Neural crest cell (in vitro differentiated cells): ENCODE measurements at regions not wholly inside any gene's neighbourhood (a gene's known extent, or its start where the extent isn't known, plus 50 kb on each side); places are given as distances from the start of the nearest gene placed in this dataset.
A peak's percentile ranks its signal among the peaks of the same experiment; 100 is the strongest.

Source experiments
- DNase-seq: peaks from one replicate; pipeline ENCODE4 v3.0.0; 2021; ENCODE audit warnings: low read depth, mixed read lengths, low spot score
- H3K27ac Mint-ChIP-seq: one replicate; pipeline ENCODE4 v1.8.0; 2021; ENCODE audit warnings: mild to moderate bottlenecking, mixed read lengths; ENCODE audit not compliant: unreplicated experiment
- H3K27me3 Mint-ChIP-seq: 2 replicates; pipeline ENCODE4 v1.8.0; 2021; ENCODE audit warnings: low read depth, mild to moderate bottlenecking, mixed read lengths
- H3K36me3 Mint-ChIP-seq: 2 replicates; pipeline ENCODE4 v1.8.0; 2021; ENCODE audit warnings: low read depth, mild to moderate bottlenecking, mixed read lengths
- H3K4me1 Mint-ChIP-seq: 2 replicates; pipeline ENCODE4 v1.8.0; 2021; ENCODE audit warnings: mixed read lengths
- H3K4me3 Mint-ChIP-seq: one replicate; pipeline ENCODE4 v1.8.0; 2021; ENCODE audit warnings: mild to moderate bottlenecking, mixed read lengths
- H3K9me3 Mint-ChIP-seq: 2 replicates; pipeline ENCODE4 v1.8.0; 2021; ENCODE audit warnings: mixed read lengths
- TF ChIP-seq, protein P1 (sequence below): fragments of 200-600 bp; sonication (generic); conservative IDR thresholded peaks from 2 replicates; pipeline ENCODE4 v1.5.0; 2021; ENCODE audit warnings: antibody characterized with exemption, mild to moderate bottlenecking

- TF ChIP-seq, protein P1, sequence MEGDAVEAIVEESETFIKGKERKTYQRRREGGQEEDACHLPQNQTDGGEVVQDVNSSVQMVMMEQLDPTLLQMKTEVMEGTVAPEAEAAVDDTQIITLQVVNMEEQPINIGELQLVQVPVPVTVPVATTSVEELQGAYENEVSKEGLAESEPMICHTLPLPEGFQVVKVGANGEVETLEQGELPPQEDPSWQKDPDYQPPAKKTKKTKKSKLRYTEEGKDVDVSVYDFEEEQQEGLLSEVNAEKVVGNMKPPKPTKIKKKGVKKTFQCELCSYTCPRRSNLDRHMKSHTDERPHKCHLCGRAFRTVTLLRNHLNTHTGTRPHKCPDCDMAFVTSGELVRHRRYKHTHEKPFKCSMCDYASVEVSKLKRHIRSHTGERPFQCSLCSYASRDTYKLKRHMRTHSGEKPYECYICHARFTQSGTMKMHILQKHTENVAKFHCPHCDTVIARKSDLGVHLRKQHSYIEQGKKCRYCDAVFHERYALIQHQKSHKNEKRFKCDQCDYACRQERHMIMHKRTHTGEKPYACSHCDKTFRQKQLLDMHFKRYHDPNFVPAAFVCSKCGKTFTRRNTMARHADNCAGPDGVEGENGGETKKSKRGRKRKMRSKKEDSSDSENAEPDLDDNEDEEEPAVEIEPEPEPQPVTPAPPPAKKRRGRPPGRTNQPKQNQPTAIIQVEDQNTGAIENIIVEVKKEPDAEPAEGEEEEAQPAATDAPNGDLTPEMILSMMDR, result peak; percentile 58
- Mint-ChIP-seq H3K4me1 (peaks cover 11% of the 10 kb centered on the region), H3K4me3 (no peak overlapping the region), H3K9me3 (no peaks in the 10 kb centered on the region), H3K27ac (no peak overlapping the region), H3K27me3 (no peaks in the 10 kb centered on the region), H3K36me3 (no peaks in the 10 kb centered on the region)
- no peak for DNase-seq
These were observed 73.3 kb upstream of the PLXNC1 start for GRCh38 chr12:94074980-94075629.

DNA sequence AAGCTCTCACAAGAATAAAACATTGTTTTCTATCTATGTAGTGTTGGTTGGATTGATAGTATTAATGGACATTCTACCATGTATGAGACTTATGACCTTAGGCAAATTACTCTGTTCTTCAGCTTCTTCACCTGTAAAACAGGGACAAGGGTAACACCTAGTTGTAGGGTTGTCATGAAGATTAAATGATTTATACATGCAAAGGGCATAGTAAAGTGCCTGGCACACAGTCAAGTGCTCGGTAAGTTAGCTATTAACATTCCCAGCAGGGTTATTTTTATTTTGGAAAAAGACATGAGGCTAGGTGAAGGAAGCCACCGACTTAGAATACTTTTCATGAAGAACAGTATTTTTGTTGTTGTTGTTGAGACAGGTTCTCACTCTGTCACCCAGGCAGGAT lies 71.2 kb upstream of the PLXNC1 start:
- no peaks in the 10 kb centered on the region for H3K27me3 Mint-ChIP-seq
- no peaks in the 10 kb centered on the region for H3K36me3 Mint-ChIP-seq
- H3K27ac Mint-ChIP-seq, result no peak overlapping the region
- H3K9me3 Mint-ChIP-seq, result no peaks in the 10 kb centered on the region
- no peak overlapping the region for H3K4me3 Mint-ChIP-seq
- TF ChIP-seq, protein P1, result no peak
- H3K4me1 Mint-ChIP-seq, result peaks cover 11% of the 10 kb centered on the region
- DNase-seq, result no peak

DNA sequence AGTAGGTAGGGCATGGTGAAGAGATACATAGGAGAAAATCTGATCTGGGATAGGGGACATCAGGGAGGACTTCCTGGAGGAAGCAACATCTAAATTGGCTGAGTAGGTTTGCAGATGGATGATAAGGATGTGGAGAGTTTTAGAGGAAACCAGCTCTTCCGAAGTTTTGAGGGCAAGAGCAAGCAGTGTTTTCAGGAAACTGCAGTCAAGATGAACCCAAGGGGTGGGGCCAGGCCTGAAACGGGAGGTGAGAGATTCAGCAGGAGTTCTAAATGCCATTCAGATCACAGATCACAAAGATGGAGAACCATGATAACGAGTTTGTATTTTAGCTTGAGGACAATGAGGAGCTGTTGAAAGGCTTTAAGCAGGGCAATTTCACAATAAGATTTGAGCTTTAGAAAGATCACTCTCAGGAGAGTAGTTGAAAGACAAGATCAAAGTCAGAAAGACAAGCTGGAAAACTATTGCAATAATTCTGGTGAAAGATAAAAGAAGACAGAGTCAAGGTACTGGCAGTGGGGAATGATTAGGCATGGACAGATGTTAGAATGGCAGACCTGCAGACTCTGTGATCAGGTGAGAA lies 70.1 kb upstream of the PLXNC1 start:
- Mint-ChIP-seq H3K4me3 (no peak overlapping the region), H3K9me3 (no peaks in the 10 kb centered on the region), H3K4me1 (peaks cover 11% of the 10 kb centered on the region), H3K36me3 (no peaks in the 10 kb centered on the region), H3K27me3 (no peaks in the 10 kb centered on the region), H3K27ac (no peak overlapping the region)
- TF ChIP-seq, protein P1, result no peak
- DNase-seq, result no peak

- Mint-ChIP-seq H3K9me3 (peaks cover 4% of the 10 kb centered on the region), H3K4me3 (no peak overlapping the region), H3K27me3 (no peaks in the 10 kb centered on the region), H3K27ac (peak overlapping the region; percentile 92), H3K36me3 (no peaks in the 10 kb centered on the region), H3K4me1 (peaks cover 11% of the 10 kb centered on the region)
- TF ChIP-seq, protein P1, result no peak
- DNase-seq, result no peak
These were observed 69.5 kb upstream of the PLXNC1 start for GRCh38 chr12:94078736-94079509.

GRCh38 chr12:94079566-94080340 lies 68.6 kb upstream of the PLXNC1 start:
- no peak for DNase-seq
- no peak overlapping the region for H3K27ac Mint-ChIP-seq
- TF ChIP-seq, protein P1, result no peak
- no peaks in the 10 kb centered on the region for H3K27me3 Mint-ChIP-seq
- no peak overlapping the region for H3K4me3 Mint-ChIP-seq
- H3K9me3 Mint-ChIP-seq, result peaks cover 4% of the 10 kb centered on the region
- H3K36me3 Mint-ChIP-seq, result no peaks in the 10 kb centered on the region
- H3K4me1 Mint-ChIP-seq, result peaks cover 11% of the 10 kb centered on the region
